ENCODE measurements at regions not wholly inside any gene's neighbourhood (a gene's known extent, or its start where the extent isn't known, plus 50 kb on each side); places are given as distances from the start of the nearest gene placed in this dataset.
A peak's percentile ranks its signal among the peaks of the same experiment; 100 is the strongest.
"Not testable (repeated sequence)": the region's sequence is repeated elsewhere in the genome, so short reads cannot be mapped to it uniquely, and the experiment has no call there.

DNA sequence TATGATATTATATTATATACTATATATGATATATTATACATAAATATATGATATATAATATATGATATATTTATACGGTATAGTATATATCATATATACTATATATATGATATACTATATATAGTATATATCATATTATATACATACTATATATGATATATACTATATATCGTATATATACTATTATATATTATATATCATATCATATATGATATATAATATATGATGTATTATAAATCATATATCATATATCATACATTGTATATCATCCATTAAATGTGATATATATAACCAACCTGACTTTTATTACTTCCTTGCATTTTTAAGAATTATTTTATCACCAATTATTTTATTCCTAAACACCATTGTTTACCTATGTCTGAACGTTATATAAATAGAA is 146.6 kb upstream of the PRSS16 start:
- no peak overlapping the region for H3K4me3 ChIP-seq (ENCODE audit: low read depth, low read length)
- H3K4me1 ChIP-seq (ENCODE audit: control insufficient read depth, insufficient read depth, low read length), result peaks cover 2% of the 10 kb centered on the region
- H3K9me3 ChIP-seq (ENCODE audit: control insufficient read depth, insufficient read depth, low read length), result no peaks in the 10 kb centered on the region
- no peaks in the 10 kb centered on the region for H3K36me3 ChIP-seq (ENCODE audit: control insufficient read depth, insufficient read depth, low read length)
- no peak overlapping the region for H3K9ac ChIP-seq (ENCODE audit: low read depth, low read length)
- peaks cover 6% of the 10 kb centered on the region for H3K27me3 ChIP-seq (ENCODE audit: control insufficient read depth, insufficient read depth, low read length)

DNA sequence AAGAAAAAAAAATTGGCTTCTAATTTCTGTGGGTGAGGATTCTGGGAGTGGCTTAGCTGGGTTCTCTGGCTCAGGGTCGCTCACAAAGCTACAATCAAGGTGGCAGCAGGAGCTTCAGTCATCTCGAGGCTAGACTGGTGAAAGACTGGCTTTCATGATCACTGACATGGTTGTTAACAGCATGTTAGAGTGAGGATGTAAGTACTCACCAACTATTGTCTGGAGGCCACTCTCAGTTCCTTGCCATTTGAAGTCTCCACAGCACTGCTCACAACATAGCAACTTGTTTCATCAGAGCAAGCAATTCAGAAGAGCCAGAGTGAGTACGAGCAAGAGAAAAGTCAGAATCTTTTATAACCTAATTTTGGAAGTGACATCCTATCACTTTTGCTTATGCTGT is 145.7 kb upstream of the PRSS16 start:
- no peaks in the 10 kb centered on the region for H3K9me3 ChIP-seq (ENCODE audit: control insufficient read depth, insufficient read depth, low read length)
- no peaks in the 10 kb centered on the region for H3K36me3 ChIP-seq (ENCODE audit: control insufficient read depth, insufficient read depth, low read length)
- peaks cover 2% of the 10 kb centered on the region for H3K4me1 ChIP-seq (ENCODE audit: control insufficient read depth, insufficient read depth, low read length)
- H3K4me3 ChIP-seq (ENCODE audit: low read depth, low read length), result no peak overlapping the region
- H3K9ac ChIP-seq (ENCODE audit: low read depth, low read length), result no peak overlapping the region
- H3K27me3 ChIP-seq (ENCODE audit: control insufficient read depth, insufficient read depth, low read length), result no peaks in the 10 kb centered on the region

DNA sequence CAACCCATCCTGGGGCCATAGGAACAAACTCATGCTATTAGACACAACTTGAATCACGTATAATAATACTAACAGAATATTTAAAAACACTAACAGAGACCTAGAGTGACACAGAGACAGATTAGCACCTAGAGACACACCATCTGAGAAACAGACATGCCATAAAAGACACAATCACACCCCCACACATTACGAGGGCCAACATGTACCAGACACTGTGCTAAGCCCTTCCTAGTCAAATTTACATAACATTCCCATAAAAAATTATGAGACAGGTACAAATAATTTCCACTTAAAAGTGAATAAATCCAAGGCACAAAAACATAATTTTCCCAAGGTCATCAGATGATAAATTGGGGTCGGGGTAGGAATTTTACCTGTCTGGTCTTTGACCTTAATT is 141.1 kb upstream of the PRSS16 start:
- no peaks in the 10 kb centered on the region for H3K27me3 ChIP-seq (ENCODE audit: control insufficient read depth, insufficient read depth, low read length)
- H3K9ac ChIP-seq (ENCODE audit: low read depth, low read length), result no peak overlapping the region
- no peaks in the 10 kb centered on the region for H3K36me3 ChIP-seq (ENCODE audit: control insufficient read depth, insufficient read depth, low read length)
- no peaks in the 10 kb centered on the region for H3K9me3 ChIP-seq (ENCODE audit: control insufficient read depth, insufficient read depth, low read length)
- H3K4me3 ChIP-seq (ENCODE audit: low read depth, low read length), result no peak overlapping the region
- H3K4me1 ChIP-seq (ENCODE audit: control insufficient read depth, insufficient read depth, low read length), result no peaks in the 10 kb centered on the region

DNA sequence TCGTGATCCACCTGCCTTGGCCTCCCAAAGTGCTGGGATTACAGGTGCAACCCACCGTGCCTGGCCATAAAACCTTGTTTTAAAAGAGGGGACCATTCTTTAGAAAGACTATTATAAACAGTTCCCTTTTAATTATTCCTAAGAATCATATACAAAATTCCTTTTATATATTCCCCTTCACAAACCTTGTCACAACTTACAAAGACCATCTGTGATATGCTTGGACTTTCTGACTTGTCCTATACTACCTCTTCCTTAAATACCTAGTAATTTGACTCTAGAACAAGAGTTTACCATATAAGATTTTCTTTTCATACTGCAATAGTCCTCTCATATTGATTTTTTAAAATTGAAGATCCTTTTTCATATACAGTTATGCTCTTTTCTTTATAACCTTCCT is 135.8 kb upstream of the PRSS16 start:
- no peaks in the 10 kb centered on the region for H3K27me3 ChIP-seq (ENCODE audit: control insufficient read depth, insufficient read depth, low read length)
- no peak overlapping the region for H3K9ac ChIP-seq (ENCODE audit: low read depth, low read length)
- H3K4me1 ChIP-seq (ENCODE audit: control insufficient read depth, insufficient read depth, low read length), result no peaks in the 10 kb centered on the region
- H3K36me3 ChIP-seq (ENCODE audit: control insufficient read depth, insufficient read depth, low read length), result no peaks in the 10 kb centered on the region
- H3K9me3 ChIP-seq (ENCODE audit: control insufficient read depth, insufficient read depth, low read length), result no peaks in the 10 kb centered on the region
- no peak overlapping the region for H3K4me3 ChIP-seq (ENCODE audit: low read depth, low read length)

DNA sequence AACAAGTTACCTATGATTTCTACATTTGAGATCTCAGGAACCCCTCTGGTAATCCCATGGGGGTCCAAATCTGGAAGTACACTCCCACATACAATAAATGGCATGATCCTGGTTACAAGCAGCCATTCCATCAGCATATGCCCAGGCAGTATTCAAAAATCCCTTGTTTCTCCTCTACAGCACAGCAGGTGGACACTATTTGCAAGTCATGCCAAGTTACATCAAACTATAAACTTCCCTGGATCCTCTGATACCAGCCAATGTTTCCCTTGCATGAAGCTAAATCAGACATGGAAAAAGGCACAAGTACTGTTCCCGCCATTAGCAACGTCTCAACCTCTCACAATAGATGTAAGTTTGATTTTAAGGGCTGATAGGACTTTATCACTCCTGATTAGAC is 134.5 kb upstream of the PRSS16 start:
- Histone ChIP-seq H3K27me3 (ENCODE audit: control insufficient read depth, insufficient read depth, low read length) (no peaks in the 10 kb centered on the region), H3K4me1 (ENCODE audit: control insufficient read depth, insufficient read depth, low read length) (no peaks in the 10 kb centered on the region), H3K36me3 (ENCODE audit: control insufficient read depth, insufficient read depth, low read length) (no peaks in the 10 kb centered on the region), H3K9me3 (ENCODE audit: control insufficient read depth, insufficient read depth, low read length) (no peaks in the 10 kb centered on the region), H3K4me3 (ENCODE audit: low read depth, low read length) (no peak overlapping the region), H3K9ac (ENCODE audit: low read depth, low read length) (no peak overlapping the region)

DNA sequence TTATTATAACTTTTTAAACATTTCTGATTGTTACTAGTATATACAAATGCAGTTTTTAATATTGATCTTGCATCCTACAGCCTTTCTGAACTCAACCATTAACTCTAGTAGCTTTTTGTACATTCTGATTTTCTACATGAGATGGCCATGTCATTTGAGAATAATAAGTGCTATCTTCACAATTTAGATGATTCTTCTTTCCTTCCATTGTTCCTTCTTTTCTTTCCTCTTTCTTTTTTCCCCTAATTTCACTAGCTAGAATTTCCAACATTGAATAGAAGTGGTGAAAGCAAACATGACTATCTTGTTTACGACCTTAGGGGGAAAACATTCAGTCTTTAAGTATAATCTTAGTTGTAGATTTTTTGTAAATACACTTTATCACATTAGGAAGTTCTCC is 128.2 kb upstream of the PRSS16 start:
- Histone ChIP-seq H3K9ac (ENCODE audit: low read depth, low read length) (no peak overlapping the region), H3K9me3 (ENCODE audit: control insufficient read depth, insufficient read depth, low read length) (no peaks in the 10 kb centered on the region), H3K4me1 (ENCODE audit: control insufficient read depth, insufficient read depth, low read length) (no peaks in the 10 kb centered on the region), H3K27me3 (ENCODE audit: control insufficient read depth, insufficient read depth, low read length) (no peaks in the 10 kb centered on the region), H3K36me3 (ENCODE audit: control insufficient read depth, insufficient read depth, low read length) (no peaks in the 10 kb centered on the region), H3K4me3 (ENCODE audit: low read depth, low read length) (no peak overlapping the region)

DNA sequence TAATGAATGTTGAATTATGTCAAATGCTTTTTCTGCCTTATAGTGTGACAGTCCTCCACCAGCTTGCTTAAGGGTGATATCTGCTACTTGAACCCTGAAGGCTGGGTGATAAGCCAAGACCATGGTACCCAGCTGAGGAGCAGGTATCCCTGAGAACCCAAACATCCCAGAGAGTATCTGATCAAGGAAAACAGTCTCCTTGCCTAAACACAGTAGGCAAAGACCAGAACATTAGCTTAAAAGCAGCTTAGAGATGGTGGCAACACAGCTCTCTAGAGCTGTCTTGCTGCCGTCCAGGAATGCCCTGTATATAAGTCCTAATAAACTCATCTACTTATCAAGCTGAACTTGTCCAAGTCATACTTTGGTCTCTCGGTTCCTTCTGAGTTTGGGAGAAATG is 127.7 kb upstream of the PRSS16 start:
- H3K4me3 ChIP-seq (ENCODE audit: low read depth, low read length), result no peak overlapping the region
- no peaks in the 10 kb centered on the region for H3K36me3 ChIP-seq (ENCODE audit: control insufficient read depth, insufficient read depth, low read length)
- H3K9me3 ChIP-seq (ENCODE audit: control insufficient read depth, insufficient read depth, low read length), result no peaks in the 10 kb centered on the region
- H3K4me1 ChIP-seq (ENCODE audit: control insufficient read depth, insufficient read depth, low read length), result no peaks in the 10 kb centered on the region
- H3K27me3 ChIP-seq (ENCODE audit: control insufficient read depth, insufficient read depth, low read length), result no peaks in the 10 kb centered on the region
- no peak overlapping the region for H3K9ac ChIP-seq (ENCODE audit: low read depth, low read length)

DNA sequence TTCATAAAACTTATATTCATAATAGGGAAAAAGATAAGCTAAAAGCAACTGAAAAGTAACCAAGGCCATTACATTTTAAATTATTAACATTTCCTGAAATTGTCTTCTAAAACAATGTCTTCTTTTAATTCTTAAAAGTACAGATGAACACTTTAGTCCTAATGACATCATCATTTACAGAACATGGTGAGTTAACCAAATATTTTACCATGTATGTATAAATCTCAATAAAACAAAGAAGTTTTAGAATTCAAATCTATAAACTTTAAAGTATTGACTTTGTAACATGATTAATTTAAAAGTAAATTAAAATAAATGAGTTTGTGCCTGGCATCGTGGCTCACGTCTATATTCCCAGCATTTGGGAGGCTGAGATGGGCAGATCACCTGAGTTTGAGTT is 125.9 kb upstream of the PRSS16 start:
- H3K9ac ChIP-seq (ENCODE audit: low read depth, low read length), result no peak overlapping the region
- H3K4me3 ChIP-seq (ENCODE audit: low read depth, low read length), result no peak overlapping the region
- no peaks in the 10 kb centered on the region for H3K36me3 ChIP-seq (ENCODE audit: control insufficient read depth, insufficient read depth, low read length)
- no peaks in the 10 kb centered on the region for H3K9me3 ChIP-seq (ENCODE audit: control insufficient read depth, insufficient read depth, low read length)
- H3K27me3 ChIP-seq (ENCODE audit: control insufficient read depth, insufficient read depth, low read length), result no peaks in the 10 kb centered on the region
- no peaks in the 10 kb centered on the region for H3K4me1 ChIP-seq (ENCODE audit: control insufficient read depth, insufficient read depth, low read length)

DNA sequence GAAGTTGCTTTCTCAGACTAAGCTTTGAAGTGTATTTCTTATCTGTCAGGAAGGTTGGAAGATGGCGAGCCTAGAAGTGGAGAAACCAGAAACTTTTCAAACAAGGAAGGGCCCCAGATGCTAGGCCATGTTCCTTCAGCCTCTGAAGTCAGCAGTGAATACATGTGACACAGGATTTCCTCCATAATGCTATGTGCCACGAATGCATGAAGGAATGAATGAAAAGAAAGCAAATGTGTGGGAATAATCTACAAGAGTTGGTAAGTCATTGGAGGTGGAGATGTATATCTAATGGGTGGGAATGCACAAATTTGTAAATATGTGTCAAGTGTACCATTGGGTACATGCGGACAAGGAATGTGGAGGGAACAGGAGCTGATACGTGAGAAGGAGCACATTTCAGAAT is 123.2 kb upstream of the PRSS16 start:
- Histone ChIP-seq H3K36me3 (ENCODE audit: control insufficient read depth, insufficient read depth, low read length) (no peaks in the 10 kb centered on the region), H3K9me3 (ENCODE audit: control insufficient read depth, insufficient read depth, low read length) (no peaks in the 10 kb centered on the region), H3K27me3 (ENCODE audit: control insufficient read depth, insufficient read depth, low read length) (no peaks in the 10 kb centered on the region), H3K9ac (ENCODE audit: low read depth, low read length) (no peak overlapping the region), H3K4me1 (ENCODE audit: control insufficient read depth, insufficient read depth, low read length) (no peaks in the 10 kb centered on the region), H3K4me3 (ENCODE audit: low read depth, low read length) (no peak overlapping the region)

DNA sequence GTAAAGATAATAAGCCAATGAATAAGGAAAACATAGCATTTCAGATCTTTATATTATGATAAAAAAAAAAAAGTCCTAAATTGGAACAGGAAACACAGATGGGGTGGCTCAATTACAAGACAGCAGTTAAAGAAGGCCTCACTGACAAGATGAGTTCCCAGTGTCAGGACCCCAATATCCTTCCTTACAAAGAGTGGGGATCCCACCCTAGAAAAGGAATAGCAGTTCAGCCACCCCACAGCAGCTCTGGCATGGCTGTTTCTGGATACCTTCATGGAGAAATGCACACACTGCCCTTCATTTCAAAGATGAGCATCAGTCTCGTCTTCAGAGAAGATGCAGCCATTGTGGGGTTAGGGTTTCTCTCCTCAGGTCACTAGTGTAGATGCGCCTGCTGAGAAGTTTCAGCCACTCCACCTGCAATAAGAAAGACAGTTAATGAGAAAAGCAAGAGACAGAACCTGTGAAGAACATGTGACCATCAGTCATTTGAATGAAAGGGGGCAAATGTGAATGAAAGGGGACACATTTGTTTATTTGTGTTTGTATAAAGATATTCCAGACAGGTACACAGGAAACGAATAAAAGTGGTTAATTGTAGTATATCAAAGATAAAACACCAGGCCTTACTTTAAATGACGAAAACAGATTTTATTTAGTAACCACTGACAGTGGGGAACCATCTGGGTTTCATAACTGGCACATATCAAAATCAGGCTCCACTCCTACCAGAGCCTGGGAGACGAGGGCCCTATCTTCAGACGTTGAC is 121.3 kb upstream of the PRSS16 start:
- H3K9me3 ChIP-seq (ENCODE audit: control insufficient read depth, insufficient read depth, low read length), result no peaks in the 10 kb centered on the region
- no peaks in the 10 kb centered on the region for H3K36me3 ChIP-seq (ENCODE audit: control insufficient read depth, insufficient read depth, low read length)
- H3K9ac ChIP-seq (ENCODE audit: low read depth, low read length), result no peak overlapping the region
- H3K4me3 ChIP-seq (ENCODE audit: low read depth, low read length), result no peak overlapping the region
- no peaks in the 10 kb centered on the region for H3K4me1 ChIP-seq (ENCODE audit: control insufficient read depth, insufficient read depth, low read length)
- H3K27me3 ChIP-seq (ENCODE audit: control insufficient read depth, insufficient read depth, low read length), result no peaks in the 10 kb centered on the region

DNA sequence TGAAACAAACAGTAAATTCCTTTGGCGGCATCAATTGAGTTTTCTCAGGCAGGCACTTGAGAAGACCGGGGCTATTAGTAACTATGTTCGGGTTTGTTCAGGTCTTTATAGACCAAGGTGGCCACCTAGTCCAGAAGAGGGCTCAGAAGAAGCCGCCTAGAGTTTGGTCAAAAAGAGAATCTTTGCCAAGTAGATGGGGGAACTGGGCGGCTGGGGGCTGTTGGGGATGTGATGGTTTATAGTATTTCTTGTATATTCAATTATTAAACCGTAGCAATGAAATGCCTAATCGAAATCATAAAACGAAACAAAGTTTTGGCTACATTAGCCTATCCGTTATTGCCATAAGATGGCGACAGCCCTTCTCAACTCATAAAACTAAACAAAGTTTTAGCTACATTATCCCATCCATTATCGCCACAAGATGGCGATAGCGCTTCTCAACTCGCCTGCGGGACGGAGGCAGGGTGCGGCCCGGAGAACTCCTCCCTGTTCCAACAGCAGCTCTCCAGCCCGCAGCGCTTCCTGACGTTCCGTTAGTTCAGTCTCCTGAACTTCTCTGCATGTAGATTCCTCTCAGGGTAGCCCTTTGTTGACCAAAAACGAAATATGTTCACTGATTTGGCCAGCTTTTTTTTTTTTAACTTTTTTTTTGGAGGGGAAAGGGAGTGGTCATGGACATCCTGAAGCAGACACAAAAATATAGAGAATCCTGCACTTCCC is 120.5 kb upstream of the PRSS16 start:
- no peaks in the 10 kb centered on the region for H3K27me3 ChIP-seq (ENCODE audit: control insufficient read depth, insufficient read depth, low read length)
- H3K9me3 ChIP-seq (ENCODE audit: control insufficient read depth, insufficient read depth, low read length), result no peaks in the 10 kb centered on the region
- H3K36me3 ChIP-seq (ENCODE audit: control insufficient read depth, insufficient read depth, low read length), result no peaks in the 10 kb centered on the region
- H3K4me1 ChIP-seq (ENCODE audit: control insufficient read depth, insufficient read depth, low read length), result no peaks in the 10 kb centered on the region
- no peak overlapping the region for H3K9ac ChIP-seq (ENCODE audit: low read depth, low read length)
- H3K4me3 ChIP-seq (ENCODE audit: low read depth, low read length), result peak overlapping the region; percentile 24

DNA sequence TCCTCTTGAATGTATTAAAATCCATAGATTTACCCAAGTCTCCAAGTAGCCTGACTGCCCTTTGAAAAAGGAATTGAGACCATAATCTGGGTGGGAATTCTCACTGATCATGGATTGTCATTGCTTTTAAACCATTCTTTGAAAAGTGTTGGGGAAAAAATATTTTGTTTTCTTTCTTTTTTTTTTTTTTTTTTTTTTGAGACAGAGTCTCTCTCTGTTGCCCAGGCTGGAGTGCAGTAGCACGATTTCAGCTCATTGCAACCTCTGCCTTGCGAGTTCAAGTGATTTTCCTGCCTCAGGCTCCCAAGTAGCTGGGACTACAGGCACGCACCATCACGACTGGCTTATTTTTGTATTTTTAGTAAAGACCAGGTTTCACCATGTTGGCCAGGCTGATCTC is 119.6 kb upstream of the PRSS16 start:
- not testable (repeated sequence) for H3K4me3 ChIP-seq (ENCODE audit: low read depth, low read length); H3K36me3 ChIP-seq (ENCODE audit: control insufficient read depth, insufficient read depth, low read length); H3K4me1 ChIP-seq (ENCODE audit: control insufficient read depth, insufficient read depth, low read length); H3K9ac ChIP-seq (ENCODE audit: low read depth, low read length); H3K27me3 ChIP-seq (ENCODE audit: control insufficient read depth, insufficient read depth, low read length); H3K9me3 ChIP-seq (ENCODE audit: control insufficient read depth, insufficient read depth, low read length)
